ENCODE measurements at regions not wholly inside any gene's neighbourhood (a gene's known extent, or its start where the extent isn't known, plus 50 kb on each side); places are given as distances from the start of the nearest gene placed in this dataset.
A peak's percentile ranks its signal among the peaks of the same experiment; 100 is the strongest.

GRCh38 chr16:73565263-73565662 lies 517.3 kb upstream of the ZFHX3 start:
- H3K9me3 ChIP-seq (ENCODE audit: insufficient read depth in 2 of 2, low read depth in 1 of 2, low read length in 1 of 2), result no peaks in the 10 kb centered on the region
- no peak overlapping the region for H3K56ac ChIP-seq (replicated peaks; ENCODE audit: insufficient read length, low read depth, low read length)
- no peaks in the 10 kb centered on the region for H3K79me1 ChIP-seq (ENCODE audit: low read depth, low read length)
- no peak overlapping the region for H3K18ac ChIP-seq (ENCODE audit: extremely low read depth, low read length)
- H2BK15ac ChIP-seq (ENCODE audit: low read length), result no peak overlapping the region
- no peak overlapping the region for H3K23ac ChIP-seq (ENCODE audit: insufficient read length)
- H3K14ac ChIP-seq (ENCODE audit: insufficient read length), result no peak overlapping the region
- H3K4me2 ChIP-seq (ENCODE audit: insufficient read depth in 1 of 2, low read depth in 2 of 2, low read length in 2 of 2), result no peak overlapping the region
- peaks cover 0 to 8% (median under 1%) of the 10 kb centered on the region in 4 experiments; a peak in 2 of 7 replicates for H3K4me1 ChIP-seq (replicated peaks in 1 of 4; ENCODE audit: control insufficient read depth in 3 of 4, insufficient read depth in 4 of 4, low read length in 3 of 4)
- H3K4ac ChIP-seq (replicated peaks; ENCODE audit: insufficient read length, low read depth, low read length), result no peak overlapping the region
- no peak overlapping the region for H4K8ac ChIP-seq (ENCODE audit: extremely low read depth, insufficient read depth, low read length)
- peak in 2 of 3 experiments; percentile 42 to 45; a peak in 2 of 4 replicates for TF ChIP-seq CTCF (IDR thresholded peaks at IDR 0.05; ENCODE audit: control extremely low read depth in 1 of 3, insufficient read depth in 1 of 3, low read depth in 1 of 3, low read length in 3 of 3)
- no peak for TF ChIP-seq EP300 (IDR thresholded peaks at IDR 0.05; ENCODE audit: borderline replicate concordance in 1 of 2, low read depth in 2 of 2, low read length in 2 of 2)
- no peak for TF ChIP-seq HDAC2 (IDR thresholded peaks at IDR 0.05; ENCODE audit: borderline replicate concordance in 1 of 2, low read depth in 2 of 2, low read length in 2 of 2)
- peak; percentile 76 to 84 for TF ChIP-seq RAD21 (IDR thresholded peaks at IDR 0.05 in 1 of 2, conservative IDR thresholded peaks at IDR 0.05 in 1 of 2; ENCODE audit: low read depth in 2 of 2, low read length in 2 of 2)
- H3K79me2 ChIP-seq (ENCODE audit: control insufficient read depth in 1 of 2, insufficient read depth in 2 of 2, low read length in 2 of 2), result no peaks in the 10 kb centered on the region
- ChIA-PET CTCF (ENCODE audit: partially characterized antibody) (interaction anchor here (0.6 to 3.7 kb wide), 15 partner anchors 18 to 706 kb away, joined by 3 to 19 read pairs (median 5); no protein-coding TSS in a partner anchor), POLR2A (ENCODE audit: partially characterized antibody) (no interaction called here)
- H4K91ac ChIP-seq (replicated peaks; ENCODE audit: insufficient read length, low read length), result no peak overlapping the region
- peak; percentile 65 for FAIRE-seq
- 67% methylated on average over 7 of the region's 7 CpGs; no CpG with 5 or more reads in 1 of the 2 experiments for WGBS, 2 experiments (ENCODE audit: extremely low coverage in 1 of 2, insufficient coverage in 1 of 2, insufficient read length in 1 of 2, insufficient replicate concordance in 2 of 2, low coverage in 1 of 2, low lambda C conversion rate in 2 of 2, missing lambda C conversion rate in 1 of 2)
- H4K5ac ChIP-seq (ENCODE audit: insufficient read length, low read depth, low read length), result no peak overlapping the region
- H2BK20ac ChIP-seq (ENCODE audit: low read length), result no peak overlapping the region
- H2BK12ac ChIP-seq (ENCODE audit: low read depth, low read length), result no peak overlapping the region
- H3K4me3 ChIP-seq (ENCODE audit: extremely low read depth in 1 of 4, insufficient read depth in 2 of 4, low read depth in 3 of 4, low read length in 4 of 4), result no peak overlapping the region
- no peak overlapping the region for H2AK5ac ChIP-seq (ENCODE audit: low read depth, low read length)
- no peak overlapping the region for H2AFZ ChIP-seq (ENCODE audit: low read length)
- no peak for DNase-seq (ENCODE audit: low read depth in 1 of 2, low spot score in 2 of 2)
- H3K27ac ChIP-seq (ENCODE audit: low read depth, low read length), result no peak overlapping the region
- no peaks in the 10 kb centered on the region; a peak in 1 of 7 replicates for H3K27me3 ChIP-seq (replicated peaks in 1 of 4; ENCODE audit: control insufficient read depth in 3 of 4, extremely low read depth in 1 of 4, insufficient read depth in 3 of 4, low read length in 3 of 4)
- no peaks in the 10 kb centered on the region for H3K36me3 ChIP-seq (ENCODE audit: control insufficient read depth in 2 of 4, insufficient read depth in 4 of 4, low read length in 3 of 4)
- H3K9ac ChIP-seq (replicated peaks in 1 of 4; ENCODE audit: extremely low read depth in 1 of 4, low read depth in 3 of 4, low read length in 3 of 4), result no peak overlapping the region
- H2BK5ac ChIP-seq (ENCODE audit: low read depth, low read length), result no peak overlapping the region
- H2BK120ac ChIP-seq (replicated peaks; ENCODE audit: low read depth, low read length), result no peak overlapping the region
- no peaks in the 10 kb centered on the region for H4K20me1 ChIP-seq (replicated peaks in 1 of 2; ENCODE audit: control insufficient read depth in 1 of 2, insufficient read depth in 2 of 2, low read length in 2 of 2)
- H3K23me2 ChIP-seq (ENCODE audit: low read depth, low read length), result no peaks in the 10 kb centered on the region

Measured in H1 (cell line).